ENCODE measurements at regions not wholly inside any gene's neighbourhood (a gene's known extent, or its start where the extent isn't known, plus 50 kb on each side); places are given as distances from the start of the nearest gene placed in this dataset.

- Histone ChIP-seq H3K9ac (ENCODE audit: low read length in 2 of 2) (no peak overlapping the region), H3K4me3 (ENCODE audit: low read length in 2 of 2) (no peak overlapping the region), H3K4me1 (ENCODE audit: control insufficient read depth, insufficient read depth, low read length) (peaks cover 5% of the 10 kb centered on the region)
These were observed 50.8 kb upstream of the SLC36A4 start for GRCh38 chr11:93248602-93249001.

GRCh38 chr11:93249459-93250220 is 51.8 kb upstream of the SLC36A4 start:
- H3K27me3 ChIP-seq (ENCODE audit: control insufficient read depth in 1 of 2, insufficient read depth in 2 of 2, low read length in 2 of 2) = no peaks in the 10 kb centered on the region
- H3K9ac ChIP-seq (ENCODE audit: low read length in 2 of 2) = no peak overlapping the region
- H3K27ac ChIP-seq (ENCODE audit: low read length) = peak overlapping the region; percentile 13
- no peaks in the 10 kb centered on the region for H3K36me3 ChIP-seq (ENCODE audit: control insufficient read depth in 2 of 2, insufficient read depth in 2 of 2, low read length in 2 of 2)
- no peaks in the 10 kb centered on the region for H3K9me3 ChIP-seq (ENCODE audit: control insufficient read depth in 2 of 2, low read length in 2 of 2)
- no peak overlapping the region for H3K4me3 ChIP-seq (ENCODE audit: low read length in 2 of 2)
- H3K4me1 ChIP-seq (ENCODE audit: control insufficient read depth, insufficient read depth, low read length) = peaks cover 5% of the 10 kb centered on the region

More at GRCh38 chr11:93248602-93249001, 50.8 kb upstream of the SLC36A4 start:
- no peaks in the 10 kb centered on the region for H3K36me3 ChIP-seq (ENCODE audit: control insufficient read depth in 2 of 2, insufficient read depth in 2 of 2, low read length in 2 of 2)
- no peaks in the 10 kb centered on the region for H3K9me3 ChIP-seq (ENCODE audit: control insufficient read depth in 2 of 2, low read length in 2 of 2)
- H3K27ac ChIP-seq (ENCODE audit: low read length) = peak overlapping the region; percentile 13
- H3K27me3 ChIP-seq (ENCODE audit: control insufficient read depth in 1 of 2, insufficient read depth in 2 of 2, low read length in 2 of 2) = no peaks in the 10 kb centered on the region

- Histone ChIP-seq H3K9ac (ENCODE audit: low read length in 2 of 2) (no peak overlapping the region), H3K36me3 (ENCODE audit: control insufficient read depth in 2 of 2, insufficient read depth in 2 of 2, low read length in 2 of 2) (no peaks in the 10 kb centered on the region), H3K27ac (ENCODE audit: low read length) (no peak overlapping the region), H3K4me1 (ENCODE audit: control insufficient read depth, insufficient read depth, low read length) (peaks cover 5% of the 10 kb centered on the region), H3K4me3 (ENCODE audit: low read length in 2 of 2) (no peak overlapping the region), H3K27me3 (ENCODE audit: control insufficient read depth in 1 of 2, insufficient read depth in 2 of 2, low read length in 2 of 2) (no peaks in the 10 kb centered on the region), H3K9me3 (ENCODE audit: control insufficient read depth in 2 of 2, low read length in 2 of 2) (no peaks in the 10 kb centered on the region)
These were observed 52.5 kb upstream of the SLC36A4 start for GRCh38 chr11:93250326-93250725.

GRCh38 chr11:93251922-93252321 is 54.1 kb upstream of the SLC36A4 start:
- no peak overlapping the region for H3K27ac ChIP-seq (ENCODE audit: low read length)
- no peak overlapping the region for H3K4me3 ChIP-seq (ENCODE audit: low read length in 2 of 2)
- H3K9me3 ChIP-seq (ENCODE audit: control insufficient read depth in 2 of 2, low read length in 2 of 2) = no peaks in the 10 kb centered on the region
- H3K27me3 ChIP-seq (ENCODE audit: control insufficient read depth in 1 of 2, insufficient read depth in 2 of 2, low read length in 2 of 2) = no peaks in the 10 kb centered on the region
- no peak overlapping the region for H3K9ac ChIP-seq (ENCODE audit: low read length in 2 of 2)
- H3K4me1 ChIP-seq (ENCODE audit: control insufficient read depth, insufficient read depth, low read length) = peaks cover 5% of the 10 kb centered on the region
- no peaks in the 10 kb centered on the region for H3K36me3 ChIP-seq (ENCODE audit: control insufficient read depth in 2 of 2, insufficient read depth in 2 of 2, low read length in 2 of 2)

- Histone ChIP-seq H3K36me3 (ENCODE audit: control insufficient read depth in 2 of 2, insufficient read depth in 2 of 2, low read length in 2 of 2) (no peaks in the 10 kb centered on the region), H3K27ac (ENCODE audit: low read length) (no peak overlapping the region), H3K4me1 (ENCODE audit: control insufficient read depth, insufficient read depth, low read length) (peaks cover 5% of the 10 kb centered on the region), H3K9me3 (ENCODE audit: control insufficient read depth in 2 of 2, low read length in 2 of 2) (no peaks in the 10 kb centered on the region), H3K9ac (ENCODE audit: low read length in 2 of 2) (no peak overlapping the region), H3K4me3 (ENCODE audit: low read length in 2 of 2) (no peak overlapping the region), H3K27me3 (ENCODE audit: control insufficient read depth in 1 of 2, insufficient read depth in 2 of 2, low read length in 2 of 2) (no peaks in the 10 kb centered on the region)
These were observed 55.3 kb upstream of the SLC36A4 start for GRCh38 chr11:93253111-93253510.

- Histone ChIP-seq H3K27ac (ENCODE audit: low read length) (no peak overlapping the region), H3K9me3 (ENCODE audit: control insufficient read depth in 2 of 2, low read length in 2 of 2) (peaks cover 0 to 5% of the 10 kb centered on the region in 2 donors), H3K9ac (ENCODE audit: low read length in 2 of 2) (no peak overlapping the region), H3K4me3 (ENCODE audit: low read length in 2 of 2) (no peak overlapping the region), H3K36me3 (ENCODE audit: control insufficient read depth in 2 of 2, insufficient read depth in 2 of 2, low read length in 2 of 2) (no peaks in the 10 kb centered on the region), H3K4me1 (ENCODE audit: control insufficient read depth, insufficient read depth, low read length) (no peaks in the 10 kb centered on the region), H3K27me3 (ENCODE audit: control insufficient read depth in 1 of 2, insufficient read depth in 2 of 2, low read length in 2 of 2) (no peaks in the 10 kb centered on the region)
These were observed 58.8 kb upstream of the SLC36A4 start for GRCh38 chr11:93256623-93257022.

- no peaks in the 10 kb centered on the region for H3K36me3 ChIP-seq (ENCODE audit: control insufficient read depth in 2 of 2, insufficient read depth in 2 of 2, low read length in 2 of 2)
- no peak overlapping the region for H3K27ac ChIP-seq (ENCODE audit: low read length)
- H3K4me3 ChIP-seq (ENCODE audit: low read length in 2 of 2) = no peak overlapping the region
- no peaks in the 10 kb centered on the region for H3K4me1 ChIP-seq (ENCODE audit: control insufficient read depth, insufficient read depth, low read length)
- H3K9me3 ChIP-seq (ENCODE audit: control insufficient read depth in 2 of 2, low read length in 2 of 2) = peaks cover 0 to 2% of the 10 kb centered on the region in 2 donors
- H3K9ac ChIP-seq (ENCODE audit: low read length in 2 of 2) = no peak overlapping the region
- peaks cover 0 to 2% of the 10 kb centered on the region in 2 donors for H3K27me3 ChIP-seq (ENCODE audit: control insufficient read depth in 1 of 2, insufficient read depth in 2 of 2, low read length in 2 of 2)
These were observed 63.2 kb upstream of the DEUP1 start for GRCh38 chr11:93267383-93267782.

GRCh38 chr11:93268287-93269040 is 62.1 kb upstream of the DEUP1 start:
- no peak overlapping the region for H3K4me3 ChIP-seq (ENCODE audit: low read length in 2 of 2)
- no peak overlapping the region for H3K27ac ChIP-seq (ENCODE audit: low read length)
- H3K36me3 ChIP-seq (ENCODE audit: control insufficient read depth in 2 of 2, insufficient read depth in 2 of 2, low read length in 2 of 2) = no peaks in the 10 kb centered on the region
- H3K27me3 ChIP-seq (ENCODE audit: control insufficient read depth in 1 of 2, insufficient read depth in 2 of 2, low read length in 2 of 2) = peaks cover 0 to 2% of the 10 kb centered on the region in 2 donors
- H3K9ac ChIP-seq (ENCODE audit: low read length in 2 of 2) = no peak overlapping the region
- H3K4me1 ChIP-seq (ENCODE audit: control insufficient read depth, insufficient read depth, low read length) = no peaks in the 10 kb centered on the region
- peaks cover 0 to 2% of the 10 kb centered on the region in 2 donors for H3K9me3 ChIP-seq (ENCODE audit: control insufficient read depth in 2 of 2, low read length in 2 of 2)

GRCh38 chr11:93271596-93271995 is 58.9 kb upstream of the DEUP1 start:
- no peak overlapping the region for H3K9ac ChIP-seq (ENCODE audit: low read length in 2 of 2)
- H3K4me3 ChIP-seq (ENCODE audit: low read length in 2 of 2) = no peak overlapping the region
- no peaks in the 10 kb centered on the region for H3K27me3 ChIP-seq (ENCODE audit: control insufficient read depth in 1 of 2, insufficient read depth in 2 of 2, low read length in 2 of 2)
- no peaks in the 10 kb centered on the region for H3K36me3 ChIP-seq (ENCODE audit: control insufficient read depth in 2 of 2, insufficient read depth in 2 of 2, low read length in 2 of 2)
- H3K4me1 ChIP-seq (ENCODE audit: control insufficient read depth, insufficient read depth, low read length) = no peaks in the 10 kb centered on the region
- no peak overlapping the region for H3K27ac ChIP-seq (ENCODE audit: low read length)
- peaks cover 0 to 2% of the 10 kb centered on the region in 2 donors for H3K9me3 ChIP-seq (ENCODE audit: control insufficient read depth in 2 of 2, low read length in 2 of 2)

- H3K9me3 ChIP-seq (ENCODE audit: control insufficient read depth in 2 of 2, low read length in 2 of 2) = no peaks in the 10 kb centered on the region
These were observed 55.7 kb upstream of the DEUP1 start for GRCh38 chr11:93274851-93275250.

GRCh38 chr11:93278976-93279375 is 51.6 kb upstream of the DEUP1 start:
- Histone ChIP-seq H3K9me3 (ENCODE audit: control insufficient read depth in 2 of 2, low read length in 2 of 2) (no peaks in the 10 kb centered on the region), H3K9ac (ENCODE audit: low read length in 2 of 2) (no peak overlapping the region), H3K36me3 (ENCODE audit: control insufficient read depth in 2 of 2, insufficient read depth in 2 of 2, low read length in 2 of 2) (no peaks in the 10 kb centered on the region), H3K27me3 (ENCODE audit: control insufficient read depth in 1 of 2, insufficient read depth in 2 of 2, low read length in 2 of 2) (no peaks in the 10 kb centered on the region), H3K27ac (ENCODE audit: low read length) (no peak overlapping the region), H3K4me3 (ENCODE audit: low read length in 2 of 2) (no peak overlapping the region), H3K4me1 (ENCODE audit: control insufficient read depth, insufficient read depth, low read length) (no peaks in the 10 kb centered on the region)

More at GRCh38 chr11:93274851-93275250, 55.7 kb upstream of the DEUP1 start:
- Histone ChIP-seq H3K4me3 (ENCODE audit: low read length in 2 of 2) (no peak overlapping the region), H3K9ac (ENCODE audit: low read length in 2 of 2) (no peak overlapping the region), H3K36me3 (ENCODE audit: control insufficient read depth in 2 of 2, insufficient read depth in 2 of 2, low read length in 2 of 2) (no peaks in the 10 kb centered on the region), H3K4me1 (ENCODE audit: control insufficient read depth, insufficient read depth, low read length) (no peaks in the 10 kb centered on the region), H3K27me3 (ENCODE audit: control insufficient read depth in 1 of 2, insufficient read depth in 2 of 2, low read length in 2 of 2) (no peaks in the 10 kb centered on the region), H3K27ac (ENCODE audit: low read length) (no peak overlapping the region)
